Parathyroid adenoma (tissue), 2 donors: ENCODE measurements at regions not wholly inside any gene's neighbourhood (a gene's known extent, or its start where the extent isn't known, plus 50 kb on each side); places are given as distances from the start of the nearest gene placed in this dataset.

Experiments used
- H2AFZ ChIP-seq: fragments of 300-600 bp; sonication (generic); one replicate; pipeline ENCODE4 v1.7.0; 2017; ENCODE audit warnings: antibody characterized with exemption, mild to moderate bottlenecking
- H3K27ac ChIP-seq: fragments of 300-600 bp; sonication (generic); one replicate; pipeline ENCODE4 v1.7.0; 2017
- H3K27me3 ChIP-seq: fragments of 300-600 bp; sonication (generic); one replicate; pipeline ENCODE4 v1.7.0; 2017; ENCODE audit warnings: low read length; ENCODE audit not compliant: control insufficient read depth, insufficient read depth
- H3K36me3 ChIP-seq: fragments of 300-600 bp; sonication (generic); one replicate; pipeline ENCODE4 v1.7.0; 2017; ENCODE audit warnings: low read length; ENCODE audit not compliant: control insufficient read depth, insufficient read depth
- H3K4me1 ChIP-seq: fragments of 300-600 bp; sonication (generic); one replicate; pipeline ENCODE4 v1.7.0; 2017; ENCODE audit warnings: control low read depth
- H3K4me2 ChIP-seq: fragments of 300-600 bp; sonication (generic); one replicate; pipeline ENCODE4 v1.7.0; 2017; ENCODE audit warnings: low read length
- H3K4me3 ChIP-seq: fragments of 300-600 bp; sonication (generic); one replicate; pipeline ENCODE4 v1.7.0; 2017; ENCODE audit warnings: low read depth, low read length
- H3K79me2 ChIP-seq: fragments of 300-600 bp; sonication (generic); one replicate; pipeline ENCODE4 v1.7.0; 2017; ENCODE audit warnings: control low read depth
- H3K9ac ChIP-seq: fragments of 300-600 bp; sonication (generic); one replicate; pipeline ENCODE4 v1.7.0; 2017; ENCODE audit warnings: mild to moderate bottlenecking
- H3K9me3 ChIP-seq: fragments of 300-600 bp; sonication (generic); one replicate; pipeline ENCODE4 v1.7.0; 2017; ENCODE audit warnings: low read length; ENCODE audit not compliant: control insufficient read depth
- CTCF ChIP-seq: fragments of 300-600 bp; sonication (generic); IDR thresholded peaks from one replicate; pipeline ENCODE4 v1.7.0; 2017; ENCODE audit warnings: antibody characterized with exemption, mild to moderate bottlenecking
- donor health status: primary hyperparathyroidism.

GRCh38 chr6:144353871-144354314, 68.8 kb downstream of the UTRN start:
- Histone ChIP-seq H3K36me3 (no peaks in the 10 kb centered on the region), H3K4me2 (peak overlapping the region; percentile 46), H3K79me2 (peaks cover 23% of the 10 kb centered on the region), H3K27ac (no peak overlapping the region), H3K9me3 (no peaks in the 10 kb centered on the region), H3K4me3 (no peak overlapping the region), H3K9ac (no peak overlapping the region), H3K27me3 (no peaks in the 10 kb centered on the region), H2AFZ (no peak overlapping the region), H3K4me1 (peaks cover 34% of the 10 kb centered on the region)
- no peak for TF ChIP-seq CTCF

- no peak overlapping the region for H3K9ac ChIP-seq
- no peak overlapping the region for H3K4me2 ChIP-seq
- no peak for TF ChIP-seq CTCF
- H3K9me3 ChIP-seq = no peaks in the 10 kb centered on the region
- H3K27me3 ChIP-seq = no peaks in the 10 kb centered on the region
- H3K4me3 ChIP-seq = no peak overlapping the region
- peaks cover 66% of the 10 kb centered on the region for H3K79me2 ChIP-seq
- peaks cover 18% of the 10 kb centered on the region for H3K4me1 ChIP-seq
- H3K27ac ChIP-seq = no peak overlapping the region
- H3K36me3 ChIP-seq = no peaks in the 10 kb centered on the region
- no peak overlapping the region for H2AFZ ChIP-seq
Observed at GRCh38 chr6:144359783-144360182, 74.6 kb downstream of the UTRN start.

DNA sequence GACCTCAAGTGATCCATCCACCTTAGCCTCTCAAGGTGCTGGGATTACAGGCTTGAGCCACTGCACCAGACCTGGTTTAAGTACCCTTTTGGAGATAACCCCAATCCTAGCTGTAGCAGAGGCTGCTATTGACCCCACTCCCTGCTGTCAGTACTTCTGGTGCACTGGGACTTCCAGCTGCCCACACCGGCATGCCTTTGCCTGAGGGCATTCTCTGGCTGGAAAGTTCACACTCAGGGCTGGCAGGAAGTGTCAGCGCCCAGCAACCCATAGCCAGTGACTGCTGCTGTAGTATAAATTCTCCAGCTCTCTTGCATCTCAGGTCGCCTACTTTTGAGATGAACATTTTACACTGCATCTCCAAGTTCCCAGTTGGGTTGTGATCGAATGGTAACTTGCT, 75.3 kb downstream of the UTRN start:
- no peak overlapping the region for H2AFZ ChIP-seq
- H3K4me1 ChIP-seq = peaks cover 17% of the 10 kb centered on the region
- H3K27ac ChIP-seq = no peak overlapping the region
- no peak overlapping the region for H3K4me2 ChIP-seq
- no peak overlapping the region for H3K4me3 ChIP-seq
- H3K79me2 ChIP-seq = peaks cover 70% of the 10 kb centered on the region
- H3K27me3 ChIP-seq = no peaks in the 10 kb centered on the region
- H3K9ac ChIP-seq = no peak overlapping the region
- no peak for TF ChIP-seq CTCF
- H3K9me3 ChIP-seq = no peaks in the 10 kb centered on the region
- H3K36me3 ChIP-seq = no peaks in the 10 kb centered on the region

DNA sequence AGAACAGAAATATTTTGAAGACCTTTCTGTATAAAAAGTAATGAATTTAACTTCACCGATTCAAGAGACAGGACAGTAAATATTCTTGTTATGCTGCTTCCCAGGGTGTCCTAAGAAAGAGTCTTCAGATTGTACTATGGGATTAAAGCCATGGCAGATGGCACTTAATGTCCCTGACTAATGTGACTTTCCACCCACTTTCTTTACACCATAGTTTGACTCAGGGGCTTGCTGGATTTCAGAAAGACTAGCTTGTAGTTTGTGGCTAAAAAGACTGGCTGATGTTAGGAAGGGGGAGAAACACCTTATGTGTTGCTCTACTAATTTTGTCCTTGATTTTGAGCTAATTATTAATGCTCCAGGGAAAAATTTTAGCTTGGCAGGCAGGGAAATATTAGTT, 75.9 kb downstream of the UTRN start:
- TF ChIP-seq CTCF = no peak
- Histone ChIP-seq H2AFZ (no peak overlapping the region), H3K4me1 (peaks cover 17% of the 10 kb centered on the region), H3K36me3 (no peaks in the 10 kb centered on the region), H3K4me2 (no peak overlapping the region), H3K27me3 (no peaks in the 10 kb centered on the region), H3K9ac (no peak overlapping the region), H3K4me3 (no peak overlapping the region), H3K9me3 (no peaks in the 10 kb centered on the region), H3K79me2 (peaks cover 73% of the 10 kb centered on the region), H3K27ac (no peak overlapping the region)
